Aorta (tissue), 5 donors: ENCODE measurements at regions not wholly inside any gene's neighbourhood (a gene's known extent, or its start where the extent isn't known, plus 50 kb on each side); places are given as distances from the start of the nearest gene placed in this dataset.
A peak's percentile ranks its signal among the peaks of the same experiment; 100 is the strongest.

Source experiments
- ATAC-seq: fragments of 200-7000 bp; cut with Tn5 transposase; one replicate; pipeline ENCODE4 v1.9.1; 2022; ENCODE audit warnings: moderate library complexity; ENCODE audit not compliant: low FRiP score
- DNase-seq, 2 donors: peaks; one replicate each; pipeline ENCODE4 v3.0.0-alpha.2; 2020
- H3K27ac ChIP-seq, 2 donors: one replicate each; pipeline ENCODE4 v1.5.1; 2013; ENCODE audit warnings: low read length in 2 of 2, mild to moderate bottlenecking in 2 of 2, moderate library complexity in 2 of 2, control low read depth in 1 of 2, inconsistent platforms in 1 of 2, low read depth in 1 of 2
- H3K27me3 ChIP-seq, 2 donors: one replicate each; pipeline ENCODE4 v1.6.1; 2013; ENCODE audit warnings: control low read depth in 1 of 2, low read length in 1 of 2, mild to moderate bottlenecking in 1 of 2, moderate library complexity in 1 of 2; ENCODE audit not compliant: insufficient read depth in 2 of 2, control insufficient read depth in 1 of 2
- H3K36me3 ChIP-seq, 2 donors: one replicate each; pipeline ENCODE4 v1.6.1; 2013; ENCODE audit warnings: control low read depth in 1 of 2, low read length in 1 of 2, mild to moderate bottlenecking in 1 of 2; ENCODE audit not compliant: insufficient read depth in 2 of 2, control insufficient read depth in 1 of 2
- H3K4me1 ChIP-seq, 2 donors: one replicate each; pipeline ENCODE4 v1.6.1; 2013; ENCODE audit warnings: low read length in 2 of 2, control low read depth in 1 of 2, mild to moderate bottlenecking in 1 of 2, moderate library complexity in 1 of 2; ENCODE audit not compliant: insufficient read depth in 2 of 2, control insufficient read depth in 1 of 2
- H3K4me3 ChIP-seq, 2 donors: one replicate each; pipeline ENCODE4 v1.5.1; 2013; ENCODE audit warnings: low read length in 2 of 2, control low read depth in 1 of 2, mild to moderate bottlenecking in 1 of 2
- H3K9me3 ChIP-seq: one replicate; pipeline ENCODE4 v1.6.1; 2013; ENCODE audit warnings: mild to moderate bottlenecking, low read length; ENCODE audit not compliant: control insufficient read depth
- WGBS, 2 donors: extraction: QIAGEN DNeasy Blood & Tissue Kit; methylation state at CpG; one replicate each; pipeline ENCODE4 v1.1.7; 2013; 5-methylcytosine and 5-hydroxymethylcytosine counted together
- intact Hi-C, 2 donors: fragments of 100-400 bp; cut with DNase I; formaldehyde crosslinking; loops; one replicate each; pipeline versions ENCODE4 v1.14.2 to v1.15.0; 2022
- donor health status: healthy with polysubstance abuse.
- donor health status: Bipolar disorder and iron deficiency.
- donor health status: DM: no; HTN: no; CAD: no.
- donor health status: DM: no; HTN: no; CAD: no.
- donor health status: DM: yes; HTN: yes; CAD: no.

- WGBS, 2 donors, result 86 to 88% methylated on average over 3 of the region's 3 CpGs
- no peaks in the 10 kb centered on the region for H3K4me1 ChIP-seq
- H3K4me3 ChIP-seq, result no peak overlapping the region
- H3K27ac ChIP-seq, result no peak overlapping the region
- intact Hi-C loops, result no loop called here
- no peaks in the 10 kb centered on the region for H3K36me3 ChIP-seq
- no peaks in the 10 kb centered on the region for H3K9me3 ChIP-seq
- no peak for ATAC-seq
- no peaks in the 10 kb centered on the region for H3K27me3 ChIP-seq
- DNase-seq, result no peak
Measured at GRCh38 chr1:195243492-195243891, 1364.7 kb downstream of the KCNT2 start.

- DNase-seq (no peak), ATAC-seq (no peak)
- Histone ChIP-seq H3K9me3 (peaks cover 2% of the 10 kb centered on the region), H3K36me3 (no peaks in the 10 kb centered on the region), H3K27ac (no peak overlapping the region), H3K27me3 (no peaks in the 10 kb centered on the region), H3K4me1 (no peaks in the 10 kb centered on the region), H3K4me3 (no peak overlapping the region)
- intact Hi-C loops, result no loop called here
- WGBS, 2 donors, result 70 to 74% methylated on average over 3 of the region's 3 CpGs
Measured at GRCh38 chr1:195241066-195241465, 1367.2 kb downstream of the KCNT2 start.

DNA sequence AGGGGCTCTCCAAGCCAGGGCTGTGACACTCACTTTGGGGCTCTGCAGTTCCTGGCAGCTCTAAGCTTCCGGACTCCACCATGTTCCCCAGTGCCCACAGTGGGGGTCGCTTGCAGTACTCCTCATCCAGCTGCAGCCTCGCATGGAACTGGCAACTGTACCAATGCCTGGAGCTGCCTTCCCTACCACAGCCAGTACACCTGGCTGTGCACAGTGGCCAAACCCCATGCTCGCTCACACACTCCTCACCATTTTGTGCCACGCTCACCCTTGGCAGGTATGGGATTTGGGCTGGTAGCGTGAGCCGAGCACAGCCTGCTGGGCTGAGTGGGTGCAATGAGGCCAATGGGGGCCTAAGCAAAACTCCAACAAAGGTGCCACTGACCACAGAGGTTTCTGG lies 1369.9 kb downstream of the KCNT2 start:
- no peak overlapping the region for H3K27ac ChIP-seq
- 98 to 99% methylated on average over 7 of the region's 7 CpGs for WGBS, 2 donors
- ATAC-seq (peak; percentile 33), DNase-seq (no peak)
- H3K27me3 ChIP-seq, result no peaks in the 10 kb centered on the region
- H3K36me3 ChIP-seq, result no peaks in the 10 kb centered on the region
- intact Hi-C loops, result no loop called here
- no peaks in the 10 kb centered on the region for H3K4me1 ChIP-seq
- no peak overlapping the region for H3K4me3 ChIP-seq
- peaks cover 2% of the 10 kb centered on the region for H3K9me3 ChIP-seq

DNA sequence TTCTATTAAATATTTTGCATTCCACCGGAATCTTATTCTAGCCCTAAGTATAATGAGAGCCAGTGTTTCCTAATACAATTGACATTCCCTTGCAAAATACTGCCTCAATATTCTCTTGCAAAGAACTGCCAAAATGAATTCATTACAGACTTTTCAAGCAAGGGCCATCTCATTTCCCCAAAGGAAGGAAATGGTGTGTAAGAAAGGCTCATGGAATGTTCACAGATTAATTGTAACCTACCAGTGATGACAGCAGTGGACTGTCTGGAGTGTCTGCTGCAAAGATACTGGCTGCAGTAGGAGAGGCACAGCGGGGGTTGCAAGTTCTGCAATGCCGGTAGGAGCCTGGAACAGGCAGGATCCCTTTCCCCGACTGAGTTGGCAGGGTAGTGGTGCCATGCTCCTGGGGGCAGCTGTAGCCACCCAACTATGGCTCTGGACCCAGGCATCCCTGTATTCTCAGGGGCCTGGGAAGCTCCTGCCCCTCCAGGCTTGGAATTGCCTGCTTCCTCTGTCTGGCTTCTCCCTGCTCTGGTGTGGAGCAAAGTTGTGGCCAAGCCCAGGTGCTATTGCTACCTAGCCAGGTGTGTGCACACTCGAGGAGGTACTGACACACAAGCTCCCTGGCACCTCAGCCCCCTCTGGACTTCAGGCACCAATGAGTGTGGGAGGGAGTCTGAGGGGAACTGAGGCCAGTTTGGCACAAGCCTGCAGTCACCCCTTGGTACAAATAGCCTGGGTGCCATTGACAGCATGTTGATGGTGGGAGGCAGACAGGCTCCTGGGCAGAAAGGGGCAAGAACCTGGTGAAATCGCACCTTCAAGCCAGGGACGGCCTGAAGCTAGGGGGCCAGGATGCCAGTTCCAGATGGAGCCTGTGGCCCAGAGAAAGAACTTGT lies 1371.0 kb downstream of the KCNT2 start:
- H3K4me3 ChIP-seq, result no peak overlapping the region
- ATAC-seq (no peak), DNase-seq (no peak)
- H3K36me3 ChIP-seq, result no peaks in the 10 kb centered on the region
- 80 to 83% methylated on average over 7 of the region's 7 CpGs for WGBS, 2 donors
- H3K4me1 ChIP-seq, result no peaks in the 10 kb centered on the region
- H3K9me3 ChIP-seq, result peaks cover 2% of the 10 kb centered on the region
- H3K27me3 ChIP-seq, result no peaks in the 10 kb centered on the region
- no peak overlapping the region for H3K27ac ChIP-seq
- intact Hi-C loops, result no loop called here

- Histone ChIP-seq H3K4me3 (no peak overlapping the region), H3K36me3 (no peaks in the 10 kb centered on the region), H3K9me3 (no peaks in the 10 kb centered on the region), H3K27me3 (no peaks in the 10 kb centered on the region), H3K4me1 (no peaks in the 10 kb centered on the region), H3K27ac (no peak overlapping the region)
- DNase-seq (peak in 1 of 2 donors; percentile 66), ATAC-seq (no peak)
- 95 to 98% methylated on average over 21 to 22 of the region's 22 CpGs for WGBS, 2 donors
- intact Hi-C loops, result no loop called here
Measured at GRCh38 chr1:195218428-195219212, 1389.6 kb downstream of the KCNT2 start.

- WGBS, 2 donors, result 13 to 17% methylated on average over 4 of the region's 4 CpGs
- Histone ChIP-seq H3K4me1 (no peaks in the 10 kb centered on the region), H3K27me3 (no peaks in the 10 kb centered on the region), H3K9me3 (no peaks in the 10 kb centered on the region), H3K36me3 (no peaks in the 10 kb centered on the region), H3K4me3 (no peak overlapping the region), H3K27ac (no peak overlapping the region)
- intact Hi-C loops, result no loop called here
- ATAC-seq, result no peak
- no peak for DNase-seq
Measured at GRCh38 chr1:195202241-195202640, 1406.0 kb downstream of the KCNT2 start.

DNA sequence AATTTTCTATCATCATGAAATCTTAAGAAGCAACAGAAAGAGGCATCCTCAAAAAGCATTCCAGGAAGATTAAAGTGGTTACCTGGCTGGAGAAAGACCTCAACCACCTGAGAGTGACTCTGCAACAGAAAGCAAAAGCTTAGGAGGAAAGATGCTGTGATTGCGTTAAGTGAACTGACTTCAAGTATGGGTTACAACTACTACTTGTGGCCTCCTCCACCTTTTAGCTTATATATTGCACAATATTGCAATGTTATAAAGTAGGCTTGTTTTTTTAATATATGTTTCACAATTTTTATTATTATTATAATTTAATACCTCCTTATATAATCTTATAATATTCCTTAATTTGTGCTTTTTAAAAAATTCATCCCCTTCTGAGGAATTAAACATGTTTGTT lies 1407.5 kb downstream of the KCNT2 start:
- intact Hi-C loops, result no loop called here
- 96 to 97% methylated on average over 1 of the region's 1 CpG for WGBS, 2 donors

GRCh38 chr1:195197116-195197515 lies 1411.1 kb downstream of the KCNT2 start:
- Histone ChIP-seq H3K4me3 (no peak overlapping the region), H3K4me1 (no peaks in the 10 kb centered on the region), H3K27ac (no peak overlapping the region), H3K9me3 (no peaks in the 10 kb centered on the region), H3K36me3 (no peaks in the 10 kb centered on the region), H3K27me3 (no peaks in the 10 kb centered on the region)
- ATAC-seq (no peak), DNase-seq (no peak)
- 43 to 55% methylated on average over 1 of the region's 1 CpG for WGBS, 2 donors
- intact Hi-C loops, result no loop called here

More for the DNA sequence above, 1407.5 kb downstream of the KCNT2 start:
- H3K9me3 ChIP-seq, result no peaks in the 10 kb centered on the region
- no peaks in the 10 kb centered on the region for H3K4me1 ChIP-seq
- DNase-seq (no peak), ATAC-seq (no peak)
- no peak overlapping the region for H3K4me3 ChIP-seq
- no peaks in the 10 kb centered on the region for H3K27me3 ChIP-seq
- H3K36me3 ChIP-seq, result no peaks in the 10 kb centered on the region
- H3K27ac ChIP-seq, result no peak overlapping the region
